ENCODE measurements at regions not wholly inside any gene's neighbourhood (a gene's known extent, or its start where the extent isn't known, plus 50 kb on each side); places are given as distances from the start of the nearest gene placed in this dataset.

GRCh38 chr5:133794771-133795415 lies 173.5 kb downstream of the C5orf15 start (continued):
- TF ChIP-seq MEF2A (IDR thresholded peaks at IDR 0.05; ENCODE audit: insufficient read depth, low read depth, low read length) (no peak), SPI1 (IDR thresholded peaks at IDR 0.05; ENCODE audit: borderline replicate concordance, insufficient read depth, low read depth, low read length) (no peak), RAD21 (IDR thresholded peaks at IDR 0.05; ENCODE audit: insufficient read depth, low read depth, low read length) (no peak), SUPT20H (IDR thresholded peaks at IDR 0.05; ENCODE audit: borderline replicate concordance, control insufficient read depth, low read depth, low read length) (no peak), FOXK2 (IDR thresholded peaks at IDR 0.05) (no peak), ZNF592 (IDR thresholded peaks at IDR 0.05) (no peak)

- DNase-seq (ENCODE audit: low read depth, low spot score): no peak
- H3K4me2 ChIP-seq (ENCODE audit: control insufficient read depth, insufficient read depth): no peak overlapping the region
- ChIA-PET CTCF (interaction anchor here (2.7 kb wide), 1 partner anchor 16 kb away, joined by 9 read pairs; no protein-coding TSS in a partner anchor), SMC1A (ENCODE audit: uncharacterized antibody, unreplicated experiment) (interaction anchor here (0.7 to 2.0 kb wide), 4 partner anchors 21 to 86 kb away, joined by 4 to 5 read pairs (median 4); no protein-coding TSS in a partner anchor), RAD21 (ENCODE audit: unreplicated experiment) (interaction anchor here (0.9 to 1.3 kb wide), 2 partner anchors 28 to 75 kb away, joined by 3 read pairs; no protein-coding TSS in a partner anchor), POLR2A (no interaction called here)
- H3K4me3 ChIP-seq: no peak overlapping the region
- no peak for FAIRE-seq
- no peaks in the 10 kb centered on the region for H3K9me3 ChIP-seq (replicated peaks; ENCODE audit: control insufficient read depth, insufficient read depth, low read length)
- H3K4me1 ChIP-seq (ENCODE audit: control insufficient read depth, insufficient read depth, low read length): no peaks in the 10 kb centered on the region
- no peak overlapping the region for H3K9ac ChIP-seq (ENCODE audit: control insufficient read depth, insufficient read depth, low read length)
- BruUV-seq (replicated peaks): no TSS peak
- no peaks in the 10 kb centered on the region for H3K79me2 ChIP-seq (ENCODE audit: control insufficient read depth, insufficient read depth, low read length)
- WGBS (ENCODE audit: insufficient coverage, insufficient replicate concordance, low lambda C conversion rate, missing lambda C conversion rate): 18% methylated on average over 8 of the region's 8 CpGs
- H3K36me3 ChIP-seq (ENCODE audit: control insufficient read depth in 2 of 2, insufficient read depth in 2 of 2, low read length in 1 of 2): no peaks in the 10 kb centered on the region
- H3K27me3 ChIP-seq (replicated peaks in 1 of 2; ENCODE audit: control insufficient read depth in 2 of 2, insufficient read depth in 2 of 2, low read length in 1 of 2): no peaks in the 10 kb centered on the region; a peak in 1 of 4 replicates
- H2AFZ ChIP-seq (ENCODE audit: control insufficient read depth, low read depth, low read length): no peak overlapping the region
- H4K20me1 ChIP-seq (ENCODE audit: control insufficient read depth, insufficient read depth): no peaks in the 10 kb centered on the region
- intact Hi-C loops (cut with micrococcal nuclease; ENCODE audit: unreplicated experiment): no loop called here
- H3K27ac ChIP-seq (ENCODE audit: control insufficient read depth, insufficient read depth): no peak overlapping the region
- no peak for ATAC-seq
- in situ Hi-C loops (cut with MboI): no loop called here
- TF ChIP-seq NFXL1 (IDR thresholded peaks at IDR 0.05; ENCODE audit: borderline replicate concordance) (no peak), JUND (IDR thresholded peaks at IDR 0.05; ENCODE audit: low read depth, low read length) (no peak), E4F1 (IDR thresholded peaks at IDR 0.05; ENCODE audit: borderline replicate concordance, partially characterized antibody) (no peak), NRF1 (conservative IDR thresholded peaks at IDR 0.05; ENCODE audit: low read depth, low read length) (no peak), SMAD5 (IDR thresholded peaks at IDR 0.05; ENCODE audit: low read depth) (no peak), BMI1 (IDR thresholded peaks at IDR 0.05; ENCODE audit: borderline replicate concordance) (no peak), RBBP5 (conservative IDR thresholded peaks at IDR 0.05) (no peak), USF2 (IDR thresholded peaks at IDR 0.05; ENCODE audit: borderline replicate concordance, low read depth, low read length) (no peak)
These were observed 174.5 kb downstream of the C5orf15 start for GRCh38 chr5:133793756-133794465.
